SU-DHL-6 (cell line): ENCODE measurements at regions not wholly inside any gene's neighbourhood (a gene's known extent, or its start where the extent isn't known, plus 50 kb on each side); places are given as distances from the start of the nearest gene placed in this dataset.

Source experiments
- H2AFZ ChIP-seq: fragments of 200-600 bp; sonication (generic); 2 replicates; pipeline ENCODE4 v1.6.1; 2014; ENCODE audit warnings: low read depth, mild to moderate bottlenecking, moderate library complexity, mixed read lengths, antibody characterized with exemption, low read length; ENCODE audit not compliant: severe bottlenecking
- H3F3A ChIP-seq: fragments of 200-600 bp; shearing (Covaris generic); 2 replicates; pipeline ENCODE4 v1.6.0; 2016; ENCODE audit warnings: antibody characterized with exemption, mild to moderate bottlenecking; ENCODE audit not compliant: insufficient read depth
- H3K27ac ChIP-seq: fragments of 200-600 bp; sonication (generic); 2 replicates; pipeline ENCODE4 v1.5.1; 2016; ENCODE audit warnings: low read depth, mild to moderate bottlenecking, low read length, moderate library complexity, mixed read lengths
- H3K27me3 ChIP-seq: fragments of 200-600 bp; sonication (generic), shearing (Covaris generic); 2 replicates; pipeline ENCODE4 v1.6.0; 2014; ENCODE audit warnings: mild to moderate bottlenecking, low read length
- H3K36me3 ChIP-seq: fragments of 200-600 bp; sonication (generic); 2 replicates; pipeline ENCODE4 v1.6.1; 2014; ENCODE audit warnings: mild to moderate bottlenecking, low read length, mixed read lengths
- H3K4me2 ChIP-seq: fragments of 300-600, 200-600 bp; shearing (Covaris generic), sonication (generic); 2 replicates; pipeline ENCODE4 v1.6.0; 2014; ENCODE audit warnings: low read length, low read depth, mild to moderate bottlenecking; ENCODE audit not compliant: poor library complexity, severe bottlenecking
- H3K4me3 ChIP-seq: fragments of 200-600 bp; sonication (generic); 2 replicates; pipeline ENCODE4 v1.5.1; 2014; ENCODE audit warnings: antibody characterized with exemption, low read length, mild to moderate bottlenecking, mixed read lengths; ENCODE audit not compliant: insufficient read depth, poor library complexity, severe bottlenecking
- H3K79me2 ChIP-seq: fragments of 200-600 bp; sonication (generic); 2 replicates; pipeline ENCODE4 v1.6.1; 2014; ENCODE audit warnings: mild to moderate bottlenecking, low read length, moderate library complexity; ENCODE audit not compliant: insufficient read depth
- H3K9ac ChIP-seq: fragments of 200-600 bp; sonication (generic); 2 replicates; pipeline ENCODE4 v1.7.0; 2014; ENCODE audit warnings: mild to moderate bottlenecking, low read length
- H3K9me2 ChIP-seq: fragments of 200-600 bp; sonication (generic); replicated peaks from 2 replicates; pipeline ENCODE4 v1.6.1; 2014; ENCODE audit warnings: low read length; ENCODE audit not compliant: insufficient read depth
- H3K9me3 ChIP-seq: fragments of 200-600 bp; sonication (generic); 2 replicates; pipeline ENCODE4 v1.6.1; 2014; ENCODE audit warnings: low read length, mixed read lengths; ENCODE audit not compliant: insufficient read depth
- H4K20me1 ChIP-seq: fragments of 200-600 bp; sonication (generic); 2 replicates; pipeline ENCODE4 v1.6.1; 2014; ENCODE audit warnings: low read depth, mild to moderate bottlenecking, antibody characterized with exemption, low read length, moderate library complexity, mixed read lengths
- EZH2phosphoT487 ChIP-seq: fragments of 200-600 bp; sonication (generic), shearing (Covaris generic); conservative IDR thresholded peaks from 2 replicates; pipeline ENCODE4 v1.6.1; 2018; ENCODE audit warnings: mild to moderate bottlenecking, antibody characterized with exemption, low read length, moderate library complexity, mixed read lengths
- TF ChIP-seq, protein P1 (sequence below): fragments of 200-600 bp; sonication (generic); IDR thresholded peaks from one replicate; pipeline ENCODE4 v1.5.1; 2017; ENCODE audit warnings: antibody characterized with exemption, mild to moderate bottlenecking, low read length, moderate library complexity; ENCODE audit not compliant: insufficient read depth, poor library complexity, severe bottlenecking

DNA sequence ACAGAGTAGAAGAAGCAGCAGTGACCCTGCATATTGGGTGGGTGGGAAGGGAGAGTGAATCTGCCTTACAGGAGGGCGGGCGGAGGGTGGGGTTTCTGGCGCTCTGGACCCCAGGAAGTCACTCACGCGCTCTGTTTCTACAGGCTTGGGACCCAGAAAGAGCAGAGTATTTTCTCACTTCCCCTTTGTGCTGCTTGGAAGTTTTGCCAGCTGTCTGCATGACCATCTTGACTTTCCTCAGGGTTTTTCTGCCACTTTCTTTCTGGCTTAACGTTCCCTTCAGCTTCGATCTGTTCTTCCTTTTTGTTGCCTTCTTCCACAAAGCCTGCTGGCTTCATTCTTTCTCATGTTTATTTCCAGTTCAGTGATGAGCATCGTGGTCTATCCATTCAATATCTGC, 383.1 kb downstream of the GALR1 start:
- H4K20me1 ChIP-seq, result no peaks in the 10 kb centered on the region
- H3K27ac ChIP-seq, result no peak overlapping the region
- H3K27me3 ChIP-seq, result no peaks in the 10 kb centered on the region
- H3K9ac ChIP-seq, result no peak overlapping the region
- no peaks in the 10 kb centered on the region for H3K79me2 ChIP-seq
- no peaks in the 10 kb centered on the region for H3K9me3 ChIP-seq
- H3F3A ChIP-seq, result no peaks in the 10 kb centered on the region
- TF ChIP-seq EZH2phosphoT487, result no peak
- TF ChIP-seq, protein P1, sequence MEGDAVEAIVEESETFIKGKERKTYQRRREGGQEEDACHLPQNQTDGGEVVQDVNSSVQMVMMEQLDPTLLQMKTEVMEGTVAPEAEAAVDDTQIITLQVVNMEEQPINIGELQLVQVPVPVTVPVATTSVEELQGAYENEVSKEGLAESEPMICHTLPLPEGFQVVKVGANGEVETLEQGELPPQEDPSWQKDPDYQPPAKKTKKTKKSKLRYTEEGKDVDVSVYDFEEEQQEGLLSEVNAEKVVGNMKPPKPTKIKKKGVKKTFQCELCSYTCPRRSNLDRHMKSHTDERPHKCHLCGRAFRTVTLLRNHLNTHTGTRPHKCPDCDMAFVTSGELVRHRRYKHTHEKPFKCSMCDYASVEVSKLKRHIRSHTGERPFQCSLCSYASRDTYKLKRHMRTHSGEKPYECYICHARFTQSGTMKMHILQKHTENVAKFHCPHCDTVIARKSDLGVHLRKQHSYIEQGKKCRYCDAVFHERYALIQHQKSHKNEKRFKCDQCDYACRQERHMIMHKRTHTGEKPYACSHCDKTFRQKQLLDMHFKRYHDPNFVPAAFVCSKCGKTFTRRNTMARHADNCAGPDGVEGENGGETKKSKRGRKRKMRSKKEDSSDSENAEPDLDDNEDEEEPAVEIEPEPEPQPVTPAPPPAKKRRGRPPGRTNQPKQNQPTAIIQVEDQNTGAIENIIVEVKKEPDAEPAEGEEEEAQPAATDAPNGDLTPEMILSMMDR, result no peak
- H2AFZ ChIP-seq, result no peak overlapping the region
- H3K36me3 ChIP-seq, result no peaks in the 10 kb centered on the region
- no peak overlapping the region for H3K4me3 ChIP-seq
- no peak overlapping the region for H3K4me2 ChIP-seq
- H3K9me2 ChIP-seq, result no peaks in the 10 kb centered on the region

DNA sequence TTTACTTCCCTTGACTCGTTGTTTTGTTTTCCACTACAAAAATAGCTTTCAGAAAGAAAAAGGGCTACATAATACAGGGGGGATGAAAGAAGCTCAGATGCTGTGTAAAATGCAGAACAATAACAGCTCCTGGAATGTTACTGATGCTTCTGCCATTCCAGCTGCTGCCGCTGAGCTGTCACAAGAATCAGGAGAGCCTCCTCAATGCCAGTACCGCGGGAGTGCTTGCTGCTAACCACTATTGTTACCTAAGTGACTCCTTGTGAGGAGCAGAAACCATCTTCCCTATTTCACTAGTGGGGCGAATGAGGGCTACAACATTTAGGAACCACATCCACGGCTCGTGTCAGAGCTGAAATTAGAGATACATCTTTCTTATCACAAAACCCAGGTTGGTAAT, 384.8 kb downstream of the GALR1 start:
- Histone ChIP-seq H3K4me2 (no peak overlapping the region), H3K36me3 (no peaks in the 10 kb centered on the region), H4K20me1 (no peaks in the 10 kb centered on the region), H3K79me2 (no peaks in the 10 kb centered on the region), H3K27me3 (no peaks in the 10 kb centered on the region), H3F3A (no peaks in the 10 kb centered on the region), H3K4me3 (no peak overlapping the region), H3K9me2 (no peaks in the 10 kb centered on the region), H2AFZ (no peak overlapping the region), H3K9me3 (no peaks in the 10 kb centered on the region), H3K9ac (no peak overlapping the region), H3K27ac (no peak overlapping the region)
- TF ChIP-seq EZH2phosphoT487, result no peak
- TF ChIP-seq, protein P1, result no peak

DNA sequence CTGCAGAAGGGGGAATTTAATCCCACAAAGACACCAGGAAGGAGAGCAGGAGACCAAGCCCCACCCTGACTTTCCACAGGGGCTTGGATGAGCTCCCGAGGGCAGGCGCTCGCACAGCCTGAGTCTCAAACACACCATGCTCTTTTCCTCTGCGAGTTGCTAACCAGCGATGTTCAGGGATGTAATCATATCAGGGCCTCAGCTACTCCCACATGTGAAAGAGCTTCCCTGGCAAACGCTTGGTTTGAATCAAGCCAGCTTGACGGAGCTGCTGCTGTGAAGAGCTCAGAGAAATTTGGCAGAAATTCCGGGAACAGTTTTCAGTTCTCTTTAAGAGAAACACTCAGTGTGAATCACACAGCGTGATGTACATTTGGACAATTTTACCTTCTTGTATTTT, 385.8 kb downstream of the GALR1 start:
- H3K9me3 ChIP-seq, result no peaks in the 10 kb centered on the region
- TF ChIP-seq, protein P1, result no peak
- TF ChIP-seq EZH2phosphoT487, result no peak
- no peak overlapping the region for H3K9ac ChIP-seq
- no peak overlapping the region for H3K27ac ChIP-seq
- H3K4me3 ChIP-seq, result no peak overlapping the region
- no peaks in the 10 kb centered on the region for H3K9me2 ChIP-seq
- no peaks in the 10 kb centered on the region for H3K36me3 ChIP-seq
- no peaks in the 10 kb centered on the region for H3F3A ChIP-seq
- H3K79me2 ChIP-seq, result no peaks in the 10 kb centered on the region
- no peak overlapping the region for H3K4me2 ChIP-seq
- H2AFZ ChIP-seq, result no peak overlapping the region
- H3K27me3 ChIP-seq, result no peaks in the 10 kb centered on the region
- no peaks in the 10 kb centered on the region for H4K20me1 ChIP-seq
